Esophagus squamous epithelium (tissue), 5 donors: ENCODE measurements at regions not wholly inside any gene's neighbourhood (a gene's known extent, or its start where the extent isn't known, plus 50 kb on each side); places are given as distances from the start of the nearest gene placed in this dataset.
A peak's percentile ranks its signal among the peaks of the same experiment; 100 is the strongest.
"Not testable (repeated sequence)": the region's sequence is repeated elsewhere in the genome, so short reads cannot be mapped to it uniquely, and the experiment has no call there.

Experiments
- DNase-seq: peaks from one replicate; lab custom pipeline; 2025; lab: John Stamatoyannopoulos, UW
- H3K27ac ChIP-seq, 4 donors: fragments of 200-600 bp; sonication (generic); one replicate each; pipeline ENCODE4 v1.5.1; 2016 to 2019; ENCODE audit warnings: mild to moderate bottlenecking in 1 of 4
- H3K27me3 ChIP-seq, 4 donors: fragments of 200-600 bp; sonication (generic); 1 replicate in 3 of 4; 2 replicates in 1 of 4; pipeline versions ENCODE4 v1.5.1 to v1.6.0; 2017 to 2021; ENCODE audit warnings: antibody characterized with exemption in 1 of 4
- H3K36me3 ChIP-seq, 3 donors: fragments of 200-600 bp; sonication (generic); one replicate each; pipeline ENCODE4 v1.5.1; 2016 to 2019
- H3K4me1 ChIP-seq, 3 donors: fragments of 200-600 bp; sonication (generic); one replicate each; pipeline ENCODE4 v1.5.1; 2017 to 2019
- H3K4me3 ChIP-seq, 4 donors: fragments of 200-600 bp; sonication (generic); 1 replicate in 3 of 4; 2 replicates in 1 of 4; pipeline ENCODE4 v1.5.1; 2016 to 2019; ENCODE audit warnings: mild to moderate bottlenecking in 2 of 4, moderate library complexity in 1 of 4
- H3K9me3 ChIP-seq, 3 donors: fragments of 200-600 bp; sonication (generic); one replicate each; pipeline ENCODE4 v1.5.1; 2016 to 2019
- POLR2A ChIP-seq, 4 donors: fragments of 450-650 bp; IDR thresholded peaks; one replicate each; pipeline ENCODE4 v1.6.1; 2017; ENCODE audit warnings: antibody characterized with exemption in 4 of 4, mild to moderate bottlenecking in 4 of 4, moderate library complexity in 3 of 4
- WGBS, 2 donors: methylation state at CpG; one replicate each; pipeline ENCODE4 v1.1.5; 2018; 5-methylcytosine and 5-hydroxymethylcytosine counted together
- intact Hi-C: fragments of 100-400 bp; cut with DNase I; formaldehyde crosslinking; loops from one replicate; pipeline ENCODE4 v1.15.0; 2022
- TF ChIP-seq, protein P1 (sequence below), 6 experiments: fragments of 450-650 bp in 4 of 6; fragments of 200-600 bp in 2 of 6; sonication (generic) in 2 of 6; IDR thresholded peaks; one replicate each; pipeline ENCODE4 v1.5.1; 2016 to 2019; ENCODE audit warnings: antibody characterized with exemption in 6 of 6, mild to moderate bottlenecking in 4 of 6, moderate library complexity in 4 of 6
- donor health status: DM: yes; HTN: yes; CAD: no.

DNA sequence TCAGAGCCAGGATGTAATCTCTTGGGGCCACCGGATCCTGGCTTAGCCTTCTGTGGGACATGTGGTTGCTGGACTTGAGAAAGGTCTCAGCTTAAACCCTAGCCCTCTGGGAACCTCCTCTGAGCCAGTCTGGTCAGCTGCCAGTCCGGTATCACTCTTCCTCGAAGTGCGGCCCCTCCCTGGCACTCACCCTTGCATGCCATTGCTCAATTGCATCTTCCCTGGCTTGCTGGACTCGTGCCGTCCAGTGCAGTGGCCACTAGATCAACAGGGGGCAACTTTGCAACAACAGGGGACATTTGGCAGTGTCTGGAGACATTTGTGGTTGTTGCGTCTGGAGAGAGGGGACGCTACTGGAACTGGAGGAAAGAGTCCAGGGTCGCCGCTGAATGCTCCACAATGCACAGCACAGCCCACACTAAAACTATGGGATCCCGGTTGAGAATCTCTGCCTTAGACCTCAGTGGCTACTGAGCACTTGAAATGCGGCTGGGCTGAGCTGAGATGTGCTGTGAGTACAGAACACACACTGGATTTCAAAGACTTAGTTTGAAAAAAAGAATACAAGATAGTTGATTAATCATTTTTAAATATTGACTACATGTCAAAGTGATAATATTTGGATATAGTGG is 152.1 kb downstream of the TFAP2C start:
- TF ChIP-seq, protein P1, sequence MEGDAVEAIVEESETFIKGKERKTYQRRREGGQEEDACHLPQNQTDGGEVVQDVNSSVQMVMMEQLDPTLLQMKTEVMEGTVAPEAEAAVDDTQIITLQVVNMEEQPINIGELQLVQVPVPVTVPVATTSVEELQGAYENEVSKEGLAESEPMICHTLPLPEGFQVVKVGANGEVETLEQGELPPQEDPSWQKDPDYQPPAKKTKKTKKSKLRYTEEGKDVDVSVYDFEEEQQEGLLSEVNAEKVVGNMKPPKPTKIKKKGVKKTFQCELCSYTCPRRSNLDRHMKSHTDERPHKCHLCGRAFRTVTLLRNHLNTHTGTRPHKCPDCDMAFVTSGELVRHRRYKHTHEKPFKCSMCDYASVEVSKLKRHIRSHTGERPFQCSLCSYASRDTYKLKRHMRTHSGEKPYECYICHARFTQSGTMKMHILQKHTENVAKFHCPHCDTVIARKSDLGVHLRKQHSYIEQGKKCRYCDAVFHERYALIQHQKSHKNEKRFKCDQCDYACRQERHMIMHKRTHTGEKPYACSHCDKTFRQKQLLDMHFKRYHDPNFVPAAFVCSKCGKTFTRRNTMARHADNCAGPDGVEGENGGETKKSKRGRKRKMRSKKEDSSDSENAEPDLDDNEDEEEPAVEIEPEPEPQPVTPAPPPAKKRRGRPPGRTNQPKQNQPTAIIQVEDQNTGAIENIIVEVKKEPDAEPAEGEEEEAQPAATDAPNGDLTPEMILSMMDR (IDR thresholded peaks at IDR 0.05): no peak
- TF ChIP-seq POLR2A (IDR thresholded peaks at IDR 0.05): no peak
- Histone ChIP-seq H3K4me1 (peaks cover 11 to 35% (median 23%) of the 10 kb centered on the region in 3 donors), H3K36me3 (no peaks in the 10 kb centered on the region), H3K27ac (peak overlapping the region in 3 of 4 donors; percentile 6 to 62 (median 62)), H3K9me3 (no peaks in the 10 kb centered on the region), H3K27me3 (peaks cover 0 to 29% (median 0%) of the 10 kb centered on the region in 4 donors), H3K4me3 (no peak overlapping the region)
- no peak for DNase-seq
- intact Hi-C loops: no loop called here
- WGBS, 2 donors: 53 to 68% methylated on average over 6 to 10 of the region's 12 CpGs

- H3K4me3 ChIP-seq, DNase-seq, intact Hi-C loops, H3K9me3 ChIP-seq, H3K36me3 ChIP-seq: not testable (repeated sequence)
- H3K4me1 ChIP-seq: peaks cover 11 to 35% (median 23%) of the 10 kb centered on the region in 3 donors
- WGBS, 2 donors: 76 to 81% methylated on average over 2 of the region's 2 CpGs
- H3K27ac ChIP-seq: peak overlapping the region; percentile 19 to 87 (median 66)
- peaks cover 0 to 29% (median 0%) of the 10 kb centered on the region in 4 donors for H3K27me3 ChIP-seq
Observed at GRCh38 chr20:56781987-56782560, 153.0 kb downstream of the TFAP2C start.

DNA sequence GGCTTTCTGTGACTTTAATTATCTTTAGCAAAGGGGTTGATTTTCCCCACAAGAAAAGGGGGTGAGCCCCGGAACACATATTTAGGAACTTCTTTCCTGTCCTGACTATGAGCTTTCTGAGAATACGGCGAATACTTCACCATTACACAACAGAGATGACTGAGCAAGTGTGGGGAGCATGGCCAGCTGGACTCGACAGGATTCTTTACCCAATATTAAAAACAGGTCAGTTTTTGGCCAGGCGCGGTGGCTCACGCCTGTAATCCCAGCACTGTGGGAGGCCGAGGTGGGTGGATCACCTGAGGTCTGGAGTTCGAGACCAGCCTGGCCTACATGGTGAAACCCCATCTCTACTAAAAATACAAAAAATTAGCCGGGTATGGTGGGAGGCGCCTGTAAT is 153.7 kb downstream of the TFAP2C start:
- DNase-seq, intact Hi-C loops, H3K4me3 ChIP-seq, H3K36me3 ChIP-seq, H3K9me3 ChIP-seq: not testable (repeated sequence)
- Histone ChIP-seq H3K4me1 (peaks cover 14 to 42% (median 31%) of the 10 kb centered on the region in 3 donors), H3K27me3 (peaks cover 0 to 29% (median 0%) of the 10 kb centered on the region in 4 donors), H3K27ac (peak overlapping the region in 3 of 4 donors; percentile 62 to 87 (median 70))
- 71 to 84% methylated on average over 7 to 10 of the region's 11 CpGs for WGBS, 2 donors

GRCh38 chr20:56783826-56784225 is 154.7 kb downstream of the TFAP2C start:
- Histone ChIP-seq H3K4me1 (peaks cover 25 to 44% (median 38%) of the 10 kb centered on the region in 3 donors), H3K36me3 (no peaks in the 10 kb centered on the region), H3K27ac (no peak overlapping the region), H3K4me3 (no peak overlapping the region), H3K27me3 (peaks cover 0 to 29% (median 0%) of the 10 kb centered on the region in 4 donors), H3K9me3 (no peaks in the 10 kb centered on the region)
- TF ChIP-seq POLR2A (IDR thresholded peaks at IDR 0.05): no peak
- TF ChIP-seq, protein P1 (IDR thresholded peaks at IDR 0.05): no peak
- 50 to 51% methylated on average over 4 of the region's 4 CpGs for WGBS, 2 donors
- intact Hi-C loops: no loop called here
- no peak for DNase-seq

DNA sequence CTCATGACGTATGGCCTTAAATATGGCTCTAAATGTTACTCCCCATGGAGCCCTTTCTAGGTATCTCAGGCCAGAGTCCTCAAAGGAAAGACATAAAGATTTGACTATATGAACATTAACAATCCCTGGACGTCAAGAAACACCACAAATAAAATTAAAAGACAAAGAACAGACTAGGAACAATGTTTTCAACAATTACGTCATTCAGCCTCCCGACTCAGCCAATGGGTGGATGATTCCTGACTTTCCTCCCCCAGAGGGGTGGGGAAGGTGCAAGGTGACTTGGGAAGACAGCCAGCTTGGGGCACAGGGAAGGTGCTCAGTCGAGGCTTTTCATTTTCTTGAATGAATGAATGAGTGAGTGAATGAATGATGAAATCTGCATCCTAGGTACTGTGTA is 157.4 kb downstream of the TFAP2C start:
- DNase-seq: no peak

More for the DNA sequence above, 157.4 kb downstream of the TFAP2C start:
- Histone ChIP-seq H3K27me3 (peaks cover 0 to 7% (median 0%) of the 10 kb centered on the region in 4 donors), H3K4me3 (no peak overlapping the region), H3K9me3 (no peaks in the 10 kb centered on the region), H3K4me1 (peaks cover 14 to 21% (median 21%) of the 10 kb centered on the region in 3 donors), H3K27ac (peak overlapping the region in 2 of 4 donors; percentile 44 to 74), H3K36me3 (no peaks in the 10 kb centered on the region)
- TF ChIP-seq, protein P1 (IDR thresholded peaks at IDR 0.05): no peak
- no peak for TF ChIP-seq POLR2A (IDR thresholded peaks at IDR 0.05)
- 73 to 78% methylated on average over 3 to 5 of the region's 5 CpGs for WGBS, 2 donors
- intact Hi-C loops: no loop called here
